ENCODE measurements at regions not wholly inside any gene's neighbourhood (a gene's known extent, or its start where the extent isn't known, plus 50 kb on each side); places are given as distances from the start of the nearest gene placed in this dataset.

DNA sequence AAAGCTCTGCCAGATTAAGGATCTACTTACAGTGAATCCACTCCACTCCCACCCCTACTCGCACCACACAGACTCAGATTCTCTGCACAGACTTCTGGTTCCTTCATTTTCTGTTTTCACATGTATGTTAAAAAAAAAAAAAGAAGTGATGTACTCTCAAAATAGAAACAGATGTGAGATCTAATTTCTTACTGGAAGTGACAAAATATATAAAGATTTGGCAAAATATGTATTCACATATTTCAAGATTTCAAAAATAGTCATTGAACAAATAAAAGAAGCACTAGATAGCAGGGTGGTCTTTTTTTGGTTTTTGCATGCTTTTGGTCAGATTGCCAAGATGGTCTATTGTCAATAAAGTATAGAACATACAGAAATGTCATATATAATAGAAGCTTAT, 379.2 kb downstream of the TMEM167A start:
- no peak for TF ChIP-seq YY1 (IDR thresholded peaks at IDR 0.05; ENCODE audit: extremely low read depth, insufficient replicate concordance, low read depth, low read length)
- no peak for TF ChIP-seq CEBPB (IDR thresholded peaks at IDR 0.05; ENCODE audit: low read depth)
